Mesodermal cell (in vitro differentiated cells): ENCODE measurements at regions not wholly inside any gene's neighbourhood (a gene's known extent, or its start where the extent isn't known, plus 50 kb on each side); places are given as distances from the start of the nearest gene placed in this dataset.

Experiments used
- H3K27ac ChIP-seq: 2 replicates; pipeline ENCODE4 v1.7.0; 2013; ENCODE audit warnings: mild to moderate bottlenecking, low read depth, low read length, moderate library complexity; ENCODE audit not compliant: severe bottlenecking
- H3K36me3 ChIP-seq: 2 replicates; pipeline ENCODE4 v1.7.1; 2013; ENCODE audit warnings: mild to moderate bottlenecking, low read length, moderate library complexity; ENCODE audit not compliant: control insufficient read depth, insufficient read depth
- H3K4me1 ChIP-seq: one replicate; pipeline ENCODE4 v1.7.1; 2013; ENCODE audit warnings: mild to moderate bottlenecking, low read length; ENCODE audit not compliant: insufficient read depth, control insufficient read depth, poor library complexity, severe bottlenecking
- H3K4me3 ChIP-seq: 2 replicates; pipeline ENCODE4 v1.7.0; 2013; ENCODE audit warnings: low read length, control low read depth, mild to moderate bottlenecking; ENCODE audit not compliant: insufficient read depth, poor library complexity, severe bottlenecking; ENCODE audit errors: extremely low read depth
- H3K9me3 ChIP-seq: 2 replicates; pipeline ENCODE4 v1.7.1; 2013; ENCODE audit warnings: mild to moderate bottlenecking, low read length, moderate library complexity; ENCODE audit not compliant: control insufficient read depth
- WGBS, 2 experiments: methylation state at CpG; one replicate each; pipeline ENCODE4 v1.1.5; 2013; ENCODE audit warnings: missing lambda C conversion rate in 2 of 2; ENCODE audit not compliant: insufficient coverage in 2 of 2; 5-methylcytosine and 5-hydroxymethylcytosine counted together

GRCh38 chr12:124502379-124502778 is 65.0 kb downstream of the NCOR2 start:
- Histone ChIP-seq H3K9me3 (no peaks in the 10 kb centered on the region), H3K36me3 (peaks cover 9% of the 10 kb centered on the region), H3K4me1 (peaks cover 51% of the 10 kb centered on the region), H3K27ac (no peak overlapping the region), H3K4me3 (no peak overlapping the region)
- WGBS, 2 experiments, result 93 to 98% methylated on average over 10 of the region's 10 CpGs

- no peak overlapping the region for H3K27ac ChIP-seq
Observed at GRCh38 chr12:124501827-124502226, 65.6 kb downstream of the NCOR2 start.

GRCh38 chr12:124501112-124501561 is 66.3 kb downstream of the NCOR2 start:
- Histone ChIP-seq H3K4me1 (peaks cover 51% of the 10 kb centered on the region), H3K4me3 (no peak overlapping the region), H3K36me3 (peaks cover 9% of the 10 kb centered on the region), H3K27ac (peak overlapping the region; percentile 75), H3K9me3 (no peaks in the 10 kb centered on the region)
- 67% methylated on average over 17 of the region's 17 CpGs for WGBS, 2 experiments

More at GRCh38 chr12:124501827-124502226, 65.6 kb downstream of the NCOR2 start:
- H3K4me1 ChIP-seq, result peaks cover 56% of the 10 kb centered on the region
- H3K36me3 ChIP-seq, result peaks cover 9% of the 10 kb centered on the region
- H3K9me3 ChIP-seq, result no peaks in the 10 kb centered on the region
- WGBS, 2 experiments, result 82 to 87% methylated on average over 9 to 15 of the region's 16 CpGs
- no peak overlapping the region for H3K4me3 ChIP-seq

- Histone ChIP-seq H3K36me3 (peaks cover 15% of the 10 kb centered on the region), H3K9me3 (no peaks in the 10 kb centered on the region), H3K27ac (peak overlapping the region; percentile 75), H3K4me1 (peaks cover 49% of the 10 kb centered on the region), H3K4me3 (no peak overlapping the region)
- 82 to 89% methylated on average over 11 of the region's 11 CpGs for WGBS, 2 experiments
Observed at GRCh38 chr12:124499898-124500244, 67.5 kb downstream of the NCOR2 start.

- 81% methylated on average over 13 to 16 of the region's 20 CpGs for WGBS, 2 experiments
- Histone ChIP-seq H3K36me3 (peaks cover 21% of the 10 kb centered on the region), H3K9me3 (no peaks in the 10 kb centered on the region), H3K4me1 (peaks cover 44% of the 10 kb centered on the region), H3K27ac (no peak overlapping the region), H3K4me3 (no peak overlapping the region)
Observed at GRCh38 chr12:124499190-124499753, 68.1 kb downstream of the NCOR2 start.

GRCh38 chr12:124498275-124499189 is 68.9 kb downstream of the NCOR2 start:
- Histone ChIP-seq H3K36me3 (peaks cover 22% of the 10 kb centered on the region), H3K4me1 (peaks cover 42% of the 10 kb centered on the region), H3K27ac (peak overlapping the region; percentile 1), H3K4me3 (no peak overlapping the region), H3K9me3 (no peaks in the 10 kb centered on the region)
- WGBS, 2 experiments, result 92 to 95% methylated on average over 21 to 23 of the region's 24 CpGs

GRCh38 chr12:124497658-124498057 is 69.8 kb downstream of the NCOR2 start:
- no peak overlapping the region for H3K4me3 ChIP-seq
- H3K9me3 ChIP-seq, result no peaks in the 10 kb centered on the region
- peaks cover 42% of the 10 kb centered on the region for H3K4me1 ChIP-seq
- H3K36me3 ChIP-seq, result peaks cover 25% of the 10 kb centered on the region
- 89 to 91% methylated on average over 7 of the region's 7 CpGs for WGBS, 2 experiments
- no peak overlapping the region for H3K27ac ChIP-seq

- H3K9me3 ChIP-seq, result no peaks in the 10 kb centered on the region
- no peak overlapping the region for H3K27ac ChIP-seq
- peaks cover 31% of the 10 kb centered on the region for H3K36me3 ChIP-seq
- peaks cover 42% of the 10 kb centered on the region for H3K4me1 ChIP-seq
- no peak overlapping the region for H3K4me3 ChIP-seq
- WGBS, 2 experiments, result 87 to 91% methylated on average over 12 of the region's 13 CpGs
Observed at GRCh38 chr12:124497039-124497438, 70.4 kb downstream of the NCOR2 start.

- Histone ChIP-seq H3K4me3 (no peak overlapping the region), H3K36me3 (peaks cover 35% of the 10 kb centered on the region), H3K27ac (no peak overlapping the region), H3K4me1 (peaks cover 40% of the 10 kb centered on the region), H3K9me3 (no peaks in the 10 kb centered on the region)
- 83 to 100% methylated on average over 1 to 2 of the region's 3 CpGs for WGBS, 2 experiments
Observed at GRCh38 chr12:124496584-124496983, 70.8 kb downstream of the NCOR2 start.

GRCh38 chr12:124495194-124495983 is 72.0 kb downstream of the NCOR2 start:
- H3K27ac ChIP-seq, result no peak overlapping the region
- H3K4me1 ChIP-seq, result peaks cover 28% of the 10 kb centered on the region
- H3K9me3 ChIP-seq, result no peaks in the 10 kb centered on the region
- peaks cover 43% of the 10 kb centered on the region for H3K36me3 ChIP-seq
- no peak overlapping the region for H3K4me3 ChIP-seq
- WGBS, 2 experiments, result 94 to 98% methylated on average over 15 to 24 of the region's 28 CpGs
